Nucleus accumbens (tissue), 56 donors: ENCODE measurements at regions not wholly inside any gene's neighbourhood (a gene's known extent, or its start where the extent isn't known, plus 50 kb on each side); places are given as distances from the start of the nearest gene placed in this dataset.

Experiments
- DNase-seq, 56 donors: peaks; one replicate each; lab custom pipeline; 2025; lab: John Stamatoyannopoulos, UW

DNA sequence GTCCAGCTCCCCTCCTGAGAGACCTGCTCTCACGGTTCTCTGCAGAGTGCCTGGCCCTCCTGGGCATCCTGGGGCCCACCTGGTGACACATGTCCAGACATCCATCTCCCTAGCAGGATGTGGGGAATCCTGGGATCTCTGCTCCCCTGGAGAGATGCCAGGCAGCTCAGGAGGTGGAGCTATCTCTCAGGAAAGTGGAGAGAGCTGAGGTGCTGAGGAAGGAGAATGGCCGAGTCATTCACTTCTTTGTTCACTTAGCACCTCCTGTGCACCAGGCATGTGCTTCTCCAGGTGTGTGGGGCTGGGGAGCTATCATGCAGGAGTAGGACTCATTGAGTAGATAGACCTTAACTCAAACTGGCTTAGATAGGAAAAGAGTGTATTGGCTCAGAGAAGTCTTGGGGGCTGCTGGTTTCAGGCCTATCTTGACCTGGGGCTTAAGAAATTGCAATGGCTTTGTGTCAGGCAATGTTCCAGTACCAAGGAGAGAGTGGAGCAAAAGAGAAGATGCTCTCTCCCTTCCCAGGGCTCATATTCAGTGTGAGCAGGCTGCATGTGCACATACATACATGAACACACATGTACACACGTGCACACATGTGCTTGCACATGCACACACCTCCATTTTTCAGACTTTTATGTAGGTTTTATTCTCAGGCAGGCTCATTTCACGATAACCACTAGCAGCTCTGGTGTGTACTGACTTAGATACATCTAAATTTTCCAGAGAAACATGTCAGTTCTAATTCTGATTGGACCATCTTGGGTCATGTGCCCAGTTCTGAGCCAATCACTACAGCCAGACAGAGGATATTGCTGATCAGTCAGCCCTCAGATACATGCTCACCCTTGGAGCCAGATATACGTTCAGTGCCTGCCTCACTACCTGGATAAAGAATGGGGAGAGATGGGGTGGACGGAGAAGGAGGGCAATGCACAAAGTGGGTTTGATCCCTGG is 437.6 kb downstream of the PTPRU start:
- no peak for DNase-seq

GRCh38 chr1:29673228-29673500 is 436.8 kb downstream of the PTPRU start:
- no peak for DNase-seq

GRCh38 chr1:29672416-29673227 is 436.3 kb downstream of the PTPRU start:
- peak in 4 of 56 donors; percentile 14 to 53 (median 27) for DNase-seq

GRCh38 chr1:29671446-29672356 is 435.4 kb downstream of the PTPRU start:
- no peak for DNase-seq

GRCh38 chr1:29670752-29671151 is 434.4 kb downstream of the PTPRU start:
- no peak for DNase-seq

GRCh38 chr1:29669912-29670311 is 433.6 kb downstream of the PTPRU start:
- DNase-seq: no peak

DNA sequence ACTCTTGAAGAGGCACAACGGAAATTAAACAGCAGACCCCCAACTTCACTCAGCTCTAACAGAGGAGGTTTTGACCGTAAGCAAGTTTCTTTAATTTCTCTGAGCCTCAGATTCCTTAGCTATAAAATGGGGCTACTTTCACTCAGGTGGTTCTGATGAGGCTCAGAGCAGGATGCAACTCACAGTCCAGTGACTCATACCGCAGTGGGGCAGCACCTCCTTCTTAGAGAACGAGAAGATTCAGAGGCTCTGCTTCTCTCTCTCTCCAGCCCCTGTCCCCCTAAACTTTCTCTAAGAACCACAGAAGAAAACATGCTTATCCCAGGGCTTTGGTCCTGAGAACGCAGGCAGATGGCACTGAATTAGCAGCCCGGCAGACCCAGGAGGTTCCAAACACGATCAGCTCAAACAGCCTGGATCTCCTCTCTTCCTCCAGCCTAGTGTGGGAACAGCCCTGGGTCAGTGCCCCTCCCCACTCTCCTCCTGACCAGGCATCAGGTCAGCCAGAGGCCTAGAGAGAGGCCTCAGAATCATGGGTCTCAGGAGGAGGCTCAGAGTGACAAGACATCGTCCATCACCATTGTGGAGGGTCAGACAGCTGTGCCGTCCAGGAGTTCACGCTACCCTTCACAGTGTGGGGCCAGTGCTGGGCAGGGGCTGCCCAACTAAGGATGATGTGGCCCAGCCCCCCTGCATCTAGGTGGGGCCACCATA is 433.0 kb downstream of the PTPRU start:
- DNase-seq: no peak

- DNase-seq: no peak
Measured at GRCh38 chr1:29668551-29669157, 432.3 kb downstream of the PTPRU start.

DNA sequence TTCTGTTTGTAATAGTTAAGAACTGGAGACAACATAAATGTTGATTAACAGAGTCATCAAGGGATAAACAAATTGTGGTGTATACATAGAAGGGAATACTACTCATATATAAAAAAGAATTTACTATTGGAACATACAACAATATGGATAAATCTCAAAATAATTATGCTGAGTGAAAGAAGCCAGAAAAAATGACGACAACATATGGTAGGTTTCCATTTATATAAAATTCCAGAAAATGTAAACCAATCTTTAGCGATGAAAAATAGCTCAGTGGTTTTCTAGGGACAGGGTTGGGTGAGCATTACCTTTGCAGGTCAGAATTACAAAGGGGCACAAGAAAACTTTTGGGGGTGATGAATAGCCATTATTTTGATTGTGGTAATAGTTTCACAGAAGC is 431.6 kb downstream of the PTPRU start:
- DNase-seq: no peak

- DNase-seq: no peak
Measured at GRCh38 chr1:29664711-29665110, 428.4 kb downstream of the PTPRU start.

DNA sequence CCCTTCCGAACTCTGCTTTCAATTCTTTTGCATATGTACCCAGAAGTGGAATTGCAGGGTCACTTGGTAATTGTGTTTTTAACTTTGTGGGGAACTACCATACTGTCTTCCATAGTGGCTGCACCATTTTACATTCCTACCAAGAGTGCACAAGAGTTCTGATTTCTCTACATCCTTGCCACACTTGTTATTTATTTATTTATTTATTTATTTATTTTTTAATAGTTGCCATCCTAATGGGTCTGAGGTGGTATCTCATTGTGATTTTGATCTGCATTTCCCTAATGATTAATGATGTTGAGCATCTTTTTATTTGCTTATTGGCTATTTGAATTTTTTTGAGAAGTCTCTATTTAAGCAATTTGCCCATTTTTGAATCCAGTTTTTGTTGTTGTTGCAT is 422.4 kb downstream of the PTPRU start:
- DNase-seq: no peak

GRCh38 chr1:29657816-29658215 is 421.5 kb downstream of the PTPRU start:
- no peak for DNase-seq

DNA sequence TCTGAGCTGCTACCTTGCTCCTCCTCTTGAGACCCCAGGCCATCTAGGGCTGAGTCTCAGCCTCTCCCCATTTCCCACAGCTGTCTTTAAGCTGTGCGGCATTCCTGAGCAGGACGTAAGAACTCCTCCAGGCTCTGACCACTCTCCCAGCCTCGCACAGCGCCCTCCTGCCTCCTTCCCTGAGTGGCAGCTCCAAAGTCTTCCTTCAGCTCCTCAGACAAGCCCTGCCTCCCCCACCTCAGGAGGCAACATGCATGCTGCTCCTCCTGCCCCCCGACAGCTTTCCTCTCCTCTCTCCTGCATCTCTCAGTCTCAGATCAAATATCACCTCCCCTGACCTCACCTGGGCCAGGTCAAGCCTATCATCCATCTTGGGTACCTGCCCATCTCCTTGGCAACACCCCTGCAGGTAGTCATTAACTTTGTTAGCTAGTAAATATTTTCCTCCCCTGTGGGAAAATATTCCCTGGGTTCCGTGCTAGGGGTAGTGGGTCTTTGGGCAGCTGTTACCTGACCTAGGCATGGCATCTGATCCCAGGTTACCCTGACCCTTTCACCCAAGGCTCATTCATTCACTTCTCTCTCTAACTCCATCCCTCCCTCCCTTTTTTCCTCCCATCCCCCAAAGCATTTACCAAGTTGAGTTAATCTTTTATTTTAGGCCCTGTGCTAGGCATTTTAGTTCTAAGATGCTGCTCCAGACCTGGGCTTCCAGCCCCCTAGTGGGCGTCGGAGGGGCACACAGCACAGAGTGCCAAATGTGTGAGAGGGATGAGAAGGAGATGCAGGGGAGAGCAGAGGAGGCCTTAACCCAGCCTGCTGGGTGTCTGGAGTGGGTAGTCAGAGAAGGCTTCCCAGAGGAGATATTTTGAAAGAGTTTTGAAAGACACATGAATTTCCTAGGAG is 419.9 kb downstream of the PTPRU start:
- DNase-seq: no peak

DNA sequence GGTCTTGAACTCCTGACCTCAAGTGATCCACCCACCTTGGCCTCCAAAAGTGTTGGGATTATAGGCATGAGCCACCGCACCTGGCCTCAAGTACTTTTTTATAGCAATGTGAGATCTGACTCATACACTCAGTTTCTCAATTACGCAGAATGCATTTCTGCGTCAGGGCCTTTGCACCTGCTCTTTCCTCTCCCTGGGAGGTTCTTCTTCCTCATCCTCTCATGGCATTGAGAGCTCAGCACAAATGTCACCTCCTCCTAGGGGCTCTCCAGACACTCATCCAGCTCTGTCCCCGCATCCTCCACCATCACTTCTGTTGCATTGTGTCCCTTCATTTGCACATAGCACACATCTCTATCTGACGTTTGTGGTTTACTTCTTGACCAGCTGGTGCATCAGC is 418.8 kb downstream of the PTPRU start:
- DNase-seq: no peak

DNA sequence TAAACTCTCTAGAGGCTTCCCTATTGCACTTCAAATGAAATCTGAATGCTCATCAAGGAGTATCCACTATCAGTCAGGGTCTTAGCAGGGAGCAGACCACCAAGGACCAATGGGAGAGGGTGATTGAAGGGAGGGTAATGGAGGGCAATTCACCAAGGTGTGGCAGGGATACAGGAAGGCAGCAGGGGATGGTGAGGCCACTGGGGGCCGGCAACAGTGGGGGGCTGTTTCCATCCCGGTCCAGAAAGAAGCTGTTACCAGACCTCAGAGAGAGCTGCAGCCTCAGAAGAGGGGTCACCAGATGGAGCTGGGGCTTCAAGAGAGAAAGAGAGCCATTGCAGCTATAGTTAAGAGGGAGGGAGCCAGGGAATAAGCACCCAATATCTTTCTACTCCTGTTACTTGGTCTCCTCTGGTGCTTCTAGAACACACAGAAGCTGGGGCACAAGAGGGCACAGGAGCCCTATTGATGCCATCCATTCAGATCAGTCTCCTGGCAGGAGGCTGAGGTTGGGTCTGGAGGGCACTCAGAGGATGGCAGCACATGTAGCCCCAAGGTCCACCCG is 417.6 kb downstream of the PTPRU start:
- DNase-seq: no peak

GRCh38 chr1:29653034-29653810 is 416.9 kb downstream of the PTPRU start:
- no peak for DNase-seq
